ENCODE measurements at regions not wholly inside any gene's neighbourhood (a gene's known extent, or its start where the extent isn't known, plus 50 kb on each side); places are given as distances from the start of the nearest gene placed in this dataset.
"Not testable (repeated sequence)": the region's sequence is repeated elsewhere in the genome, so short reads cannot be mapped to it uniquely, and the experiment has no call there.

- no peak for DNase-seq
Measured at GRCh38 chr9:75626860-75627259, 263.6 kb upstream of the PCSK5 start.

DNA sequence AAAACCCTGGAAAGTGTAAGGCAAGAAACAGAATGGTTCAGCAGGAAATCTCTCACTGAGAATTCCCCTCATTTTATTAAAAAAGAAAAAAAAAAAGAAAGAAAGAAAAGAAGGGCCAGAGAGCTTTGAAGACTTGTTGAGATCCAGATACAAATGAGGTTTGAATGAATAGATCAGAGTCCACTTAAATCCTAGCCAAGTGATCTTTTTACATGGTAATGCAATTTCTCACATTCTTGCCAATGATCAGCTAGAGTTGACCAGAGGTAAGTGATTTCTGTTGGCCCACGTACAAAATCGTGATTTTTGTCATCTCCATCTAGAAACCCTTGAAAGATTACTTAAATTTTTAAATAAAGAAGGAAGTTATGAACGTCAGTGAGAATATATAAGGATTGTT, 261.5 kb upstream of the PCSK5 start:
- no peak for DNase-seq

DNA sequence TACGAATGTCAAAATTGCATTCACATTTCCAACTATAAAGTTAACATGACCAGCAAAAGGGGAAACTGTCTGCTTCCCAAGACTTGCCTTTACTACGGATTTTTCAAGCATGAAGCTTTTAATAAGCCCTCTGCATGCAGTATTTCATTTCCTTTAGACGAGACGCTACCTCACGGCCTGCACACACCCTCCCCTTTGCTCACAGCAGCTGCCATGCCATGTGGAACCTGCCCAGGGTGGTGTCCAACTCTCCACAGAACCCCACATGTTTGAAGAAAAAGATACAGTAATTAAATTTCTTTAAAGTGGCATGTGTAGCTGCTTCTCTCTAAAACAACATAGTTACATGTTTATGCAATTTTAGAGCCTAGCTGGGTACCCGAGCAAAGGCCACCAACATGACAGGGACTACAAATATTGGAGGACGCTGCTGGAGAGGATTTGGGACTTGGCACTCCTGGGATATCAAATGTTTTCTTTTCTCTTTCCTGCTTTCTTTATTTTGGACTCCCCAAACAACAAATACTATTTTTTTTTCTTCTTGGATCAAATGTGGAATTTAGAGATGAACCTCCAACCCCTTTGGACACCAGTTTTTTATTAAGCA, 256.9 kb upstream of the PCSK5 start:
- no peak for DNase-seq

- no peak for DNase-seq
Measured at GRCh38 chr9:75636427-75637045, 253.9 kb upstream of the PCSK5 start.

DNA sequence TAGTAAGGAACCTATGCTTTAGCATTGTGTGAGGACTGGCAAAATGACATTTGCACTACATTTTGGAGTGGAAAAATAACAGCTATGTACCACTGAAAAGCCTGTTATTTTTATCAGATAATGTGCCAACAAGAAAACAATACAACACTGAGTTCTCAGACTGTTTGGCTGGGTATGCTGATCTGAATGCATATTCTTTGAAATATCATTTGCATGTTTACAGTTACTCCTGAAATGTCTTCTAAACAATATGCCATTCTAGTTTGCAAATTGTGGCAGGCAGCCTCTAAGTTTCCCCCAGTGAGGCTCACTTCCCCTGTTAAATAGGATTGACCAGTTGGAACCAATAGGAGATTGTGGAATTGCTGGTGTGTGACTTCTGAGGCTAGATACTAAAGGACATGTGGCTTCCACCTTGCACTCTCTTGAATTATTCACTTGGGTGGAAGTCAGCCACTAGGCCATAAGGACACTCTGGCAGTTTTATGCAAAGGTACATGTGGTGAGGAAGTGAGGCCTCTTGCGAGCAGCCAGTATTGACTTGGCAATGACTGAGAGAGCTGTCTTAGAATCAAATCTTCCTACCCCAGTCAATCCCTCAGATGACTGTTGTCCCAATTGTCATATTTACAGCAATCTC, 250.4 kb upstream of the PCSK5 start:
- DNase-seq, result no peak

DNA sequence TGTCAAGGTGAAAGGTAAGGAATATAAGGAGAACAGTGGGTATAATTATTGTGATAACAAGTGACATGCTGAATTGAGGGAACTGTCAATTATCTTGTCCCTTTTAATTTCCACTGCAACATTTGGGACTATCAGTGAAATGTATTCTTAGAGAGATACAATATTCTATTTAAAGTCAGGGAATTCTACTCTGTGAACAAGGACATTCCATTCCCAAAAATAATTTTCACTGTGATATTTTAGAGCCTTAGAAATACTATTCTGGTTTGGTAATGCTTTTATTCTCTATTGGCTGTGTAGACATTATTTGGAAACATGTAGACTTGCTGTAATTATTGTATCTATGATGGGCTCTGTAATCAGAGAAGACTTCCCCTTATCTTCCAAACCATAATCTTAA, 248.0 kb upstream of the PCSK5 start:
- no peak for DNase-seq

- no peak for DNase-seq
Measured at GRCh38 chr9:75644649-75645048, 245.8 kb upstream of the PCSK5 start.

DNA sequence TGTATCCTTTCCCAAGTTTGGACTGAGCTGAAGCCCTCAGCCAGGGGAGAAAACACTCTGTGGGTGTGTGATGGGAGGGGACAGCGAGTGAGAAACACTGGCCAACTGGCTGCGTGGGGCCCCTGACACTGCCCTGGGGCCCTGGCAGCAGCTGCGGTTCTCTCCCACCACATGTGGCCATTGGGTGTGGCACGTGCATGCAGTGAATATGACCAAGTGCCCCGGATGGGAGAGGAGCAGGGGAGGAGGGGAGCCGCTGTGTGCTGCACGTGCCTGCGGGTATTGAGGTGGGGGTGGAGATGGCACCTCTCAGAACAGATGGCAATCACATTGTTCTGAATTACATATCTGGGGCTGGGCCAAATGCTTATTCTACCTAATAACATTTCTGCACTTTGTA, 242.4 kb upstream of the PCSK5 start:
- no peak for DNase-seq

- DNase-seq, result no peak
Measured at GRCh38 chr9:75649060-75649459, 241.4 kb upstream of the PCSK5 start.

- DNase-seq, result no peak
Measured at GRCh38 chr9:75651709-75652108, 238.8 kb upstream of the PCSK5 start.

- no peak for DNase-seq
Measured at GRCh38 chr9:75653335-75653734, 237.1 kb upstream of the PCSK5 start.

- DNase-seq, result no peak
Measured at GRCh38 chr9:75653750-75654149, 236.7 kb upstream of the PCSK5 start.

DNA sequence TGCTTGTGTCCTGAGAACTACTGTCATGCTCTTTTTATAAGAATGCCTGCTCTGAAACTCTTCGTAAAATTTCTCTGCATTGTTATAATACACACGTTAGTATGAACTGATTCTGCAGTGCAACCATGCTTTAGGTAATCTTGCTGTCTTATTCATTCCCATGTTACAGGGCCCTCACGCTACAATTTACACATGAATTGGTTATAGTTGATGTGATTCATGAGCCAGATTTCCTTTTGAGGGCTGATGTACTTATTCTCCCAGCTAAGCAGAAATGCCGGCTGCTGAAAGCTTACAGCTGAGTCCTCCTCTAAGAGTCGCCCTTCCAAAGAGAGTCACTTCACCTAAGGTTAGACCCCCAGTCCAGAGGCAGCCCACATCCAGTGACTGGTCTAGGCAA, 233.5 kb upstream of the PCSK5 start:
- no peak for DNase-seq

DNA sequence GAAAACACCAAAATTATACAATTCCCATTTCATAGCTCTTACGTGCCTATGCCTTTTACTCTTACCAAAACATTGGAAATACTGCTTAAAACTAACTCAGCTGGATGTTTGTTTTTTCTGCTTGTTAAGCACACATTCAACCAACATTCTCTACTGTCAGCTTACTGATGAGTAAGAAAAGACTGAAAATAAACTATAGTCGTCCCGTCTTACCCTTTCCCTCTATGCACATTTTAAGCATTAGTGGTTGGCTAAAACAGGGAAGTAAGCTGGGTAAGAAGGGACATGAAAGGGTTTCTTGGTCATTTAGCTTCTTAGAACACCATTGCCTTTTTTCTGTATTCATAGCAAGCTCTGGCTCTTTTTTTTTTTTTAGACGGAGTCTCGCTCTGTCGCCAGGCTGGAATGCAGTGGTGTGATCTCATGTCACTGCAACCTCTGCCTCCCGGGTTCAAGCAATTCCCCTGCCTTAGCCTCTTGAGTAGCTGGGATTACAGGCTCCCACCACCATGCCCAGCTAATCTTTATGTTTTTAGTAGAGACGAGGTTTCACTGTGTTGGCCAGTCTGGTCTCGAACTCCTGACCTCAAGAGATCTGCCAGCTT, 232.1 kb upstream of the PCSK5 start:
- no peak for DNase-seq

DNA sequence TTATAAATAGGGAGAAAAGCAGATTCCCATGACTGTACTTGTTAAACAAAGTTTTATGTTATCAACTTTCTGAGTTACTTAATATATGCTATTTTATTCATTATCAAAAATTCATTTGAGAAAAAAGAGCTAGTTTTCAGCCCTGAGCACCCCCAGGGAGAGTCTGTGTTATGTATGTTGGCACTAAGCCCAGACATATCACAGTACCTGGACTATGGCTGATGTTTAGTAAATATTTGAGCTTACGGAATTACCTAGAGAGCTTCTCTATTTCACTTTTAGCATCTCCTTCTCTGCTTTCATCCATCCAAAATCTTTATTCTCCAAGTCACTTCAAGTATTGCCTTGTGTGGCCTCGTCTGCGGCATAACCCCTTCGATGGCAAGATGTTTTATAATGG, 225.9 kb upstream of the PCSK5 start:
- no peak for DNase-seq

DNA sequence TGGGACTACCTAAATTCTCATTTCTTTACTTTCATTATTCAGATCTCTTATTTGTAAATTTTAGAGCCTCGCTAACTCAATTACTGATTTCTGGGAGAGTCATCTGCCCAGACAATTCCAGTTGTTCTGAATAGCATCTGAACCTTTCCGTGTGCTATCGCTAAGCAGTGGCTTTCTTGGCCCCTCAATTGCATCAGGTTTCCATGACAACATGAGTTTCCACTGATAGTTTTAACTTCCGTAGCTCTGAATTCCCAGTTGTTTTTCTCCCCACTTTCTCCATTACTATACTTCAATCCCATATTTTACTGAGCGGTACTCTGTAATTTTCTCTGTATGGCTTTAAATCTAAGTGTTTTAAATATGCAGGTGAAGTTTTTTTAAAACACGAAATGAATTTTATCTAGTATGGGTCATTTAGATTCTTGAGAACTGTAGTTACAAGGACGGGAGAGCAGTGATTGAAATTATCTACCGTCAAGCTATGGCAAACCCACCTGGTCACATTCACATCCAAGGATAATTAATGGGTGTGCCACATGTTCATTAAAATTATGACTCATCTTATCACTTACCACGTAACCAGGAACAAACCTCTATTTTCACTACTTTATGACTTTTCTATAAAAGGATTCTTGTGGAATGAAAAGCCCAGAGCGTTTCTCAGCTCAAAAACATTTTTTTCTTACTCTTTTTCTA, 223.5 kb upstream of the PCSK5 start:
- no peak for DNase-seq

DNA sequence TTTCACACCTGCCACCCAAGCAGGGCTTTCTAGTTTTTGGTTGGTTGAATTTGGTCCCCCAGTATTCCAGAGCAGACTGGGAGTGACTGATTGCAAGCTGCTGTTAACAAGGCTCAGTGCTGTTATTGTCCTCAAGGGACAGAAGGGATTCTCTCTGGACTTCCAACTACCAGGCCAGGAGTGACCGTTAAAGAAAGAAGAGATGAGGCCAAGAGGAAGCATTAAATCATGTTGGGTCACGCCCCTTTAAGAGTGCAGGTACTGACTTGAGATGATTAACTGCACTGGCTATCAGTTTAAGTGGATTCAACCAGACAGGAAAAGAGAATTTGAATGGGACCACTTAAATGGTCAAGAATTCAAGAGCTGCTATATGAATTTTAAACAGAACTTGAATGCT, 220.8 kb upstream of the PCSK5 start:
- no peak for DNase-seq

- no peak for DNase-seq
Measured at GRCh38 chr9:75671354-75671753, 219.1 kb upstream of the PCSK5 start.

GRCh38 chr9:75672478-75672877, 218.0 kb upstream of the PCSK5 start:
- no peak for DNase-seq

DNA sequence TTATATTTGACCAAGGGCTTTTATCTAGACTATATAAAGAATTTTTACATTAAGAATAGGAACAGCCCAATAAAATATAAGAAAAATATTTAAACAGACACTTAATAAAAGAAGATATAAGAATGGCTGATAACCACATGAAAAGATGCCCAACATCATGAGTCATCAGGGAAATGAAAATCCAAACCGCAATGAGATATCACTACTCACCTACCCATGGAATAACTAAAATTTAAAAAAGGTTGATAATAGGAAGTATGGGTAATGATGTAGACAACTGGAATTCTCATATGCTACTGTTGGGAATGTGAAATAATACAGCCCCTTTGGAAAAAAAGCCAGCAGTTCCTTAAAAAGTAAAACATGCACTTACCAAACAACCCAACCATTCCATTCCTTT, 206.9 kb upstream of the PCSK5 start:
- DNase-seq, result no peak

DNA sequence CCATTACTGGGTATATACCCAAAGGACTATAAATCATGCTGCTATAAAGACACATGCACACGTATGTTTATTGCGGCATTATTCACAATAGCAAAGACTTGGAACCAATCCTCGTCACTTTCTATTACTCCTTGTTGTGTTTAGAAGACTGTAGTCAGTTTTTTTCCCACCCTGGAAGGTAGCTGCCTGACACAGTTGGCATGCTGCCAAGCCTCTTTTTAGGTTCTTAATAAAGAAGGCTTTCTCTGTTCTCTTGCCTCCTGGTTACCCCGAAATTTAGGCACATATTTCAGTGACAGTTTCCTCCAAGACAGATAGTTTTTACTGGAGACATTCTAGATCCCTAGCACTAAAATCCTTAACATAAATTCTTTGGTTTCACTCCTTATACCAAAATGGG, 205.4 kb upstream of the PCSK5 start:
- DNase-seq, result no peak

GRCh38 chr9:75687359-75687953, 203.0 kb upstream of the PCSK5 start:
- no peak for DNase-seq

GRCh38 chr9:75690551-75690950, 199.9 kb upstream of the PCSK5 start:
- DNase-seq, result not testable (repeated sequence)

All from RPMI8226 (cell line).